ENCODE measurements at regions not wholly inside any gene's neighbourhood (a gene's known extent, or its start where the extent isn't known, plus 50 kb on each side); places are given as distances from the start of the nearest gene placed in this dataset.

DNA sequence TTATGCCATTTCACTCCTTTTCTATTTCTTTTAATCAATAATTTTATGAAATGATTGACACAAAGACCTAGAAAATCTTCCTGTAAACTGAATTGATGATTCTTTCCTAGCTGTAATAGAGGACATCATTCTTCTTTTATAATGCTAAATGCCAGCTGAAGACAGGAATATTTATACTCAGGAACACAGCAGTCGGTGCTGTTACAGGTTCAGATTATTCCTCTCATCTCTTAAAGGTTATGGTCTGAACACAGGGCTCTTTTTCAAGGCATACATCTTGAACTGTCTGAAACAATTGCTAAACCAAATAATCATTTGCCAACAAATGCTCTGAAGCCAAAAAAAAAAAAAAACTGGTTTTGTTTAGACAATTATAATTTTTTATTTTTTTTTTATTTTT, 305.0 kb upstream of the MMADHC start:
- no peak for TF ChIP-seq CTCF (IDR thresholded peaks at IDR 0.05)
- no peak for TF ChIP-seq POLR2AphosphoS5 (IDR thresholded peaks at IDR 0.05)
- no peak for TF ChIP-seq POLR2A (IDR thresholded peaks at IDR 0.05)

Measured in stomach (tissue), 4 donors.